GM12878 (cell line): ENCODE measurements at regions not wholly inside any gene's neighbourhood (a gene's known extent, or its start where the extent isn't known, plus 50 kb on each side); places are given as distances from the start of the nearest gene placed in this dataset.

Source experiments
- ATAC-seq: fragments of 200-7000 bp; cut with Tn5 transposase; 3 replicates; pipeline ENCODE4 v1.9.1; 2020; ENCODE audit warnings: mild to moderate bottlenecking, moderate library complexity
- BruUV-seq: library from RNA; stranded (reverse); fragments of 400-500 nt; replicated peaks from 2 replicates; lab custom pipeline; 2021; lab: Mats Ljungman, UMichigan
- CTCF ChIA-PET: fragments of 300-600 bp; sonication (Branson Sonifier 250); formaldehyde crosslinking; extraction: SDS; loops from one replicate; lab custom pipeline; 2021; ENCODE audit warnings: inconsistent platforms; lab: Yijun Ruan, JAX
- POLR2A ChIA-PET: fragments of 350-600 bp; formaldehyde crosslinking; extraction: SDS; loops from one replicate; lab custom pipeline; 2021; ENCODE audit warnings: inconsistent platforms; lab: Charles Lee
- RAD21 ChIA-PET: fragments of 300-600 bp; sonication (Branson Sonifier 250); formaldehyde crosslinking; loops from one replicate; lab custom pipeline; 2023; ENCODE audit warnings: antibody characterized with exemption; ENCODE audit not compliant: unreplicated experiment; lab: Charles Lee
- SMC1A ChIA-PET: fragments of 300-600 bp; sonication (Branson Sonifier 250); formaldehyde crosslinking; loops from one replicate; lab custom pipeline; 2023; ENCODE audit not compliant: unreplicated experiment, uncharacterized antibody; lab: Charles Lee
- DNase-seq: peaks from one replicate; pipeline ENCODE4 v3.0.0-alpha.2; 2011; ENCODE audit warnings: low read depth, low spot score
- FAIRE-seq: peaks from 3 replicates; lab custom pipeline; 2011; peaks lifted over from hg19 to GRCh38; lab: Jason Lieb, UNC
- H2AFZ ChIP-seq: 2 replicates; pipeline ENCODE4 v1.6.0; 2011; ENCODE audit warnings: low read depth, low read length, control low read depth; ENCODE audit not compliant: control insufficient read depth
- H3K27ac ChIP-seq: 2 replicates; pipeline ENCODE4 v1.5.1; 2011; ENCODE audit warnings: control low read depth; ENCODE audit not compliant: control insufficient read depth, insufficient read depth
- H3K27me3 ChIP-seq, 2 experiments: replicated peaks in 1 of 2; 2 replicates each; pipeline versions ENCODE4 v1.6.0 to v1.6.1; 2011; ENCODE audit warnings: low read length in 1 of 2; ENCODE audit not compliant: control insufficient read depth in 2 of 2, insufficient read depth in 2 of 2
- H3K36me3 ChIP-seq, 2 experiments: 2 replicates each; pipeline ENCODE4 v1.5.1; 2011; ENCODE audit warnings: low read length in 1 of 2; ENCODE audit not compliant: control insufficient read depth in 2 of 2, insufficient read depth in 2 of 2
- H3K4me1 ChIP-seq: 2 replicates; pipeline ENCODE4 v1.6.1; 2011; ENCODE audit warnings: mild to moderate bottlenecking, low read length, moderate library complexity, mixed read lengths; ENCODE audit not compliant: control insufficient read depth, insufficient read depth
- H3K4me2 ChIP-seq: 2 replicates; pipeline ENCODE4 v1.6.0; 2011; ENCODE audit warnings: control low read depth; ENCODE audit not compliant: control insufficient read depth, insufficient read depth
- H3K4me3 ChIP-seq: fragments of 200-600 bp; sonication (generic); 2 replicates; pipeline ENCODE4 v1.5.1; 2016
- H3K79me2 ChIP-seq: 2 replicates; pipeline ENCODE4 v1.6.0; 2011; ENCODE audit warnings: low read length; ENCODE audit not compliant: control insufficient read depth, insufficient read depth
- H3K9ac ChIP-seq: 2 replicates; pipeline ENCODE4 v1.8.0; 2011; ENCODE audit warnings: low read length, control low read depth, mixed read lengths; ENCODE audit not compliant: control insufficient read depth, insufficient read depth
- H3K9me3 ChIP-seq: replicated peaks from 3 replicates; pipeline ENCODE4 v1.5.1; 2011; ENCODE audit warnings: mild to moderate bottlenecking, low read length; ENCODE audit not compliant: control insufficient read depth, insufficient read depth
- H4K20me1 ChIP-seq: 2 replicates; pipeline ENCODE4 v1.6.0; 2011; ENCODE audit not compliant: control insufficient read depth, insufficient read depth
- CBFB ChIP-seq: IDR thresholded peaks from 2 replicates; pipeline ENCODE4 v1.6.1; 2016; ENCODE audit warnings: antibody characterized with exemption, low read depth
- EGR1 ChIP-seq, 2 experiments: IDR thresholded peaks; 1 replicate in 1 of 2; 2 replicates in 1 of 2; pipeline ENCODE4 v1.6.1; 2011 to 2012; ENCODE audit warnings: low read depth in 2 of 2, low read length in 2 of 2, borderline replicate concordance in 1 of 2, mild to moderate bottlenecking in 1 of 2, moderate library complexity in 1 of 2
- ETV6 ChIP-seq, 2 experiments: fragments of 450-650 bp in 1 of 2; IDR thresholded peaks in 1 of 2; conservative IDR thresholded peaks in 1 of 2; 2 replicates each; pipeline ENCODE4 v1.6.1; 2014; ENCODE audit warnings: antibody characterized with exemption in 1 of 2, borderline replicate concordance in 1 of 2, low read depth in 1 of 2, mild to moderate bottlenecking in 1 of 2, moderate library complexity in 1 of 2
- GABPA ChIP-seq: IDR thresholded peaks from 2 replicates; pipeline ENCODE4 v1.6.1; 2014; ENCODE audit warnings: antibody characterized with exemption, low read depth, mild to moderate bottlenecking, inconsistent platforms
- GATAD2B ChIP-seq: fragments of 450-650 bp; conservative IDR thresholded peaks from 2 replicates; pipeline ENCODE4 v1.6.1; 2017; ENCODE audit warnings: low read depth, mild to moderate bottlenecking, moderate library complexity
- HDAC2 ChIP-seq: fragments of 200-600 bp; sonication (generic); IDR thresholded peaks from 2 replicates; pipeline ENCODE4 v1.6.1; 2017
- MYC ChIP-seq: IDR thresholded peaks from 2 replicates; pipeline ENCODE4 v1.6.1; 2011; ENCODE audit warnings: mild to moderate bottlenecking, low read length, moderate library complexity, inconsistent platforms; ENCODE audit not compliant: insufficient read depth, insufficient replicate concordance, insufficient read length, severe bottlenecking
- NR2C2 ChIP-seq: IDR thresholded peaks from 2 replicates; pipeline ENCODE4 v1.6.1; 2011; ENCODE audit warnings: borderline replicate concordance, low read depth; ENCODE audit not compliant: control insufficient read depth, insufficient read length
- POLR2A ChIP-seq: IDR thresholded peaks from 2 replicates; pipeline ENCODE4 v1.6.1; 2011; ENCODE audit warnings: low read depth, mild to moderate bottlenecking, low read length
- SMAD5 ChIP-seq: IDR thresholded peaks from 2 replicates; pipeline ENCODE4 v1.6.1; 2016; ENCODE audit warnings: antibody characterized with exemption, low read depth
- TBL1XR1 ChIP-seq: IDR thresholded peaks from 2 replicates; pipeline ENCODE4 v1.6.1; 2012; ENCODE audit warnings: low read depth, low read length, improper control_type of control experiment
- TCF3 ChIP-seq: IDR thresholded peaks from 2 replicates; pipeline ENCODE4 v1.6.1; 2012; ENCODE audit warnings: low read depth, mild to moderate bottlenecking, low read length, borderline replicate concordance; ENCODE audit not compliant: insufficient read depth
- WGBS: methylation state at CpG from one replicate; pipeline ENCODE4 v1.1.6; 2016; ENCODE audit warnings: low lambda C conversion rate; ENCODE audit not compliant: insufficient replicate concordance, insufficient coverage; ENCODE audit errors: missing lambda C conversion rate; 5-methylcytosine and 5-hydroxymethylcytosine counted together
- in situ Hi-C: fragments of 300-500 bp; cut with MboI; formaldehyde crosslinking; loops from 9 replicates; pipeline ENCODE4 v1.14.3; 2018; ENCODE audit warnings: mixed read lengths
- intact Hi-C: fragments of 100-400 bp; cut with micrococcal nuclease; formaldehyde crosslinking; loops from one replicate; pipeline ENCODE4 v1.14.2; 2022; ENCODE audit not compliant: unreplicated experiment

- FAIRE-seq (no peak), ATAC-seq (no peak), DNase-seq (no peak)
- TF ChIP-seq POLR2A (no peak), NR2C2 (no peak), ETV6 (conservative IDR thresholded peaks at IDR 0.05 in 1 of 2, IDR thresholded peaks at IDR 0.05 in 1 of 2; ENCODE audit: borderline replicate concordance in 1 of 2, low read depth in 1 of 2) (no peak), TCF3 (no peak), CBFB (no peak), SMAD5 (no peak), EGR1 (IDR thresholded peaks at IDR 0.05; ENCODE audit: borderline replicate concordance in 1 of 2, low read depth in 2 of 2, low read length in 2 of 2) (no peak), TBL1XR1 (no peak), GABPA (no peak), HDAC2 (no peak), MYC (no peak), GATAD2B (no peak)
- CTCF ChIA-PET = interaction anchor here (0.6 kb wide), 1 partner anchor 19 kb away, joined by 4 read pairs; no protein-coding TSS in a partner anchor
- BruUV-seq = no TSS peak
- Histone ChIP-seq H3K27me3 (no peaks in the 10 kb centered on the region), H3K36me3 (no peaks in the 10 kb centered on the region), H3K4me3 (no peak overlapping the region), H3K4me2 (no peak overlapping the region), H3K9me3 (no peaks in the 10 kb centered on the region), H3K79me2 (no peaks in the 10 kb centered on the region), H3K9ac (no peak overlapping the region), H4K20me1 (no peaks in the 10 kb centered on the region), H3K27ac (no peak overlapping the region), H3K4me1 (no peaks in the 10 kb centered on the region), H2AFZ (no peak overlapping the region)
- 0% methylated on average over 2 of the region's 2 CpGs for WGBS
- RAD21 ChIA-PET = no interaction called here
- intact Hi-C loops = no loop called here
- in situ Hi-C loops = loop anchor here (25.0 kb wide), 1 partner anchor 611 kb away; no protein-coding TSS in a partner anchor
- POLR2A ChIA-PET = interaction anchor here (0.6 kb wide), 1 partner anchor 233 kb away, joined by 3 read pairs; no protein-coding TSS in a partner anchor
- SMC1A ChIA-PET = no interaction called here
Observed at GRCh38 chr13:73422973-73423372, 364.2 kb downstream of the KLF5 start.
